Fibroblast of lung (primary cell): ENCODE measurements at regions not wholly inside any gene's neighbourhood (a gene's known extent, or its start where the extent isn't known, plus 50 kb on each side); places are given as distances from the start of the nearest gene placed in this dataset.

Source experiments
- CTCF ChIP-seq, 2 donors: IDR thresholded peaks in 1 of 2; conservative IDR thresholded peaks in 1 of 2; 1 replicate in 1 of 2; 2 replicates in 1 of 2; pipeline ENCODE4 v1.5.1; 2011 to 2012; ENCODE audit warnings: low read length in 2 of 2, control low read depth in 1 of 2, inconsistent platforms in 1 of 2, low read depth in 1 of 2, mild to moderate bottlenecking in 1 of 2
- EZH2 ChIP-seq: IDR thresholded peaks from 2 replicates; pipeline ENCODE4 v1.5.1; 2012; ENCODE audit warnings: low read length, control low read depth, mild to moderate bottlenecking; ENCODE audit errors: missing control alignments

- TF ChIP-seq CTCF (conservative IDR thresholded peaks at IDR 0.05 in 1 of 2, IDR thresholded peaks at IDR 0.05 in 1 of 2; ENCODE audit: low read depth in 1 of 2, low read length in 2 of 2), result no peak
- TF ChIP-seq EZH2, result no peak
These were observed 109.1 kb upstream of the ADAMTS5 start for GRCh38 chr21:27076025-27076424.
